IPS DF 6.9 (cell line): ENCODE measurements at regions not wholly inside any gene's neighbourhood (a gene's known extent, or its start where the extent isn't known, plus 50 kb on each side); places are given as distances from the start of the nearest gene placed in this dataset.
"Not testable (repeated sequence)": the region's sequence is repeated elsewhere in the genome, so short reads cannot be mapped to it uniquely, and the experiment has no call there.

Experiments
- DNase-seq: peaks from one replicate; pipeline ENCODE4 v3.0.0-alpha.2; 2013; ENCODE audit warnings: low read depth, low spot score
- H3K27ac ChIP-seq: one replicate; pipeline ENCODE4 v1.5.1; 2013; ENCODE audit warnings: low read length, control low read depth
- H3K27me3 ChIP-seq: 2 replicates; pipeline ENCODE4 v1.6.1; 2013; ENCODE audit warnings: mild to moderate bottlenecking, low read length; ENCODE audit not compliant: control insufficient read depth, insufficient read depth
- H3K36me3 ChIP-seq: 2 replicates; pipeline ENCODE4 v1.6.1; 2013; ENCODE audit warnings: low read length; ENCODE audit not compliant: control insufficient read depth, insufficient read depth
- H3K4me1 ChIP-seq: 2 replicates; pipeline ENCODE4 v1.6.1; 2013; ENCODE audit warnings: low read length; ENCODE audit not compliant: control insufficient read depth, insufficient read depth
- H3K4me3 ChIP-seq: 2 replicates; pipeline ENCODE4 v1.5.1; 2013; ENCODE audit warnings: mild to moderate bottlenecking, low read length
- H3K9me3 ChIP-seq: 2 replicates; pipeline ENCODE4 v1.6.1; 2013; ENCODE audit warnings: low read length, inconsistent platforms; ENCODE audit not compliant: control insufficient read depth, insufficient read depth
- WGBS: extraction: QIAGEN DNeasy Blood & Tissue Kit; methylation state at CpG from one replicate; pipeline ENCODE4 v1.1.7; 2013; ENCODE audit warnings: mixed read lengths, missing lambda C conversion rate; ENCODE audit not compliant: insufficient read length, insufficient coverage; 5-methylcytosine and 5-hydroxymethylcytosine counted together

GRCh38 chr1:191427593-191427992 lies 730.7 kb upstream of the RGS18 start:
- no CpG with 5 or more reads among the region's 3 CpGs for WGBS
- Histone ChIP-seq H3K36me3 (no peaks in the 10 kb centered on the region), H3K9me3 (no peaks in the 10 kb centered on the region), H3K4me1 (no peaks in the 10 kb centered on the region), H3K27ac (no peak overlapping the region), H3K4me3 (no peak overlapping the region), H3K27me3 (no peaks in the 10 kb centered on the region)
- DNase-seq: no peak

- Histone ChIP-seq H3K36me3 (no peaks in the 10 kb centered on the region), H3K27me3 (no peaks in the 10 kb centered on the region), H3K27ac (no peak overlapping the region), H3K9me3 (no peaks in the 10 kb centered on the region), H3K4me3 (no peak overlapping the region), H3K4me1 (no peaks in the 10 kb centered on the region)
- WGBS: no CpG with 5 or more reads among the region's 3 CpGs
- no peak for DNase-seq
Measured at GRCh38 chr1:191432817-191433216, 725.4 kb upstream of the RGS18 start.

- Histone ChIP-seq H3K4me3 (no peak overlapping the region), H3K36me3 (no peaks in the 10 kb centered on the region), H3K9me3 (no peaks in the 10 kb centered on the region), H3K27ac (no peak overlapping the region), H3K4me1 (no peaks in the 10 kb centered on the region), H3K27me3 (no peaks in the 10 kb centered on the region)
- WGBS: no CpG with 5 or more reads among the region's 1 CpG
- no peak for DNase-seq
Measured at GRCh38 chr1:191438979-191439378, 719.3 kb upstream of the RGS18 start.

- DNase-seq, H3K9me3 ChIP-seq, H3K36me3 ChIP-seq, H3K4me1 ChIP-seq, H3K4me3 ChIP-seq, H3K27me3 ChIP-seq, H3K27ac ChIP-seq: not testable (repeated sequence)
- no CpG with 5 or more reads among the region's 9 CpGs for WGBS
Measured at GRCh38 chr1:191448279-191448678, 710.0 kb upstream of the RGS18 start.

GRCh38 chr1:191452586-191452985 lies 705.7 kb upstream of the RGS18 start:
- Histone ChIP-seq H3K27me3 (no peaks in the 10 kb centered on the region), H3K4me1 (no peaks in the 10 kb centered on the region), H3K27ac (no peak overlapping the region), H3K9me3 (no peaks in the 10 kb centered on the region), H3K4me3 (no peak overlapping the region), H3K36me3 (no peaks in the 10 kb centered on the region)
- no CpG with 5 or more reads among the region's 5 CpGs for WGBS
- no peak for DNase-seq

- no peak overlapping the region for H3K4me3 ChIP-seq
- H3K27ac ChIP-seq: no peak overlapping the region
- H3K36me3 ChIP-seq: no peaks in the 10 kb centered on the region
- H3K27me3 ChIP-seq: no peaks in the 10 kb centered on the region
- no peak for DNase-seq
- no CpG with 5 or more reads among the region's 2 CpGs for WGBS
- H3K4me1 ChIP-seq: no peaks in the 10 kb centered on the region
- no peaks in the 10 kb centered on the region for H3K9me3 ChIP-seq
Measured at GRCh38 chr1:191453487-191453886, 704.8 kb upstream of the RGS18 start.

- no peak overlapping the region for H3K4me3 ChIP-seq
- no peaks in the 10 kb centered on the region for H3K9me3 ChIP-seq
- H3K36me3 ChIP-seq: no peaks in the 10 kb centered on the region
- no peak overlapping the region for H3K27ac ChIP-seq
- H3K27me3 ChIP-seq: no peaks in the 10 kb centered on the region
- no peak for DNase-seq
- H3K4me1 ChIP-seq: no peaks in the 10 kb centered on the region
- WGBS: no CpG with 5 or more reads among the region's 3 CpGs
Measured at GRCh38 chr1:191457889-191458288, 700.4 kb upstream of the RGS18 start.

- H3K9me3 ChIP-seq: no peaks in the 10 kb centered on the region
- H3K4me1 ChIP-seq: no peaks in the 10 kb centered on the region
- H3K27ac ChIP-seq: no peak overlapping the region
- no peak for DNase-seq
- no peaks in the 10 kb centered on the region for H3K27me3 ChIP-seq
- H3K4me3 ChIP-seq: no peak overlapping the region
- H3K36me3 ChIP-seq: no peaks in the 10 kb centered on the region
Measured at GRCh38 chr1:191460234-191460633, 698.0 kb upstream of the RGS18 start.

GRCh38 chr1:191483988-191484387 lies 674.3 kb upstream of the RGS18 start:
- Histone ChIP-seq H3K27me3 (no peaks in the 10 kb centered on the region), H3K9me3 (no peaks in the 10 kb centered on the region), H3K4me1 (no peaks in the 10 kb centered on the region), H3K4me3 (no peak overlapping the region), H3K27ac (no peak overlapping the region), H3K36me3 (no peaks in the 10 kb centered on the region)
- no peak for DNase-seq
- no CpG with 5 or more reads among the region's 3 CpGs for WGBS

- Histone ChIP-seq H3K36me3 (no peaks in the 10 kb centered on the region), H3K4me3 (no peak overlapping the region), H3K4me1 (no peaks in the 10 kb centered on the region), H3K27me3 (no peaks in the 10 kb centered on the region), H3K9me3 (no peaks in the 10 kb centered on the region), H3K27ac (no peak overlapping the region)
- DNase-seq: no peak
- no CpG with 5 or more reads among the region's 2 CpGs for WGBS
Measured at GRCh38 chr1:191490303-191490702, 668.0 kb upstream of the RGS18 start.

- no peak for DNase-seq
- no peaks in the 10 kb centered on the region for H3K27me3 ChIP-seq
- H3K4me3 ChIP-seq: no peak overlapping the region
- H3K4me1 ChIP-seq: no peaks in the 10 kb centered on the region
- no CpG with 5 or more reads among the region's 2 CpGs for whole genome bisulfite sequencing
- no peak overlapping the region for H3K27ac ChIP-seq
- no peaks in the 10 kb centered on the region for H3K9me3 ChIP-seq
- no peaks in the 10 kb centered on the region for H3K36me3 ChIP-seq
Measured at GRCh38 chr1:191495040-191495439, 663.2 kb upstream of the RGS18 start.
